HG03066 (cell line): ENCODE measurements at regions not wholly inside any gene's neighbourhood (a gene's known extent, or its start where the extent isn't known, plus 50 kb on each side); places are given as distances from the start of the nearest gene placed in this dataset.
"Not testable (repeated sequence)": the region's sequence is repeated elsewhere in the genome, so short reads cannot be mapped to it uniquely, and the experiment has no call there.

ENCODE experiments used
- ATAC-seq: cut with Tn5 transposase; IDR thresholded peaks from one replicate; pipeline ENCODE4 v1.9.1; 2021; ENCODE audit warnings: low read depth; ENCODE audit not compliant: unreplicated experiment

GRCh38 chr9:42568942-42569556 lies 385.6 kb downstream of the SPATA31A6 start:
- ATAC-seq: not testable (repeated sequence)

DNA sequence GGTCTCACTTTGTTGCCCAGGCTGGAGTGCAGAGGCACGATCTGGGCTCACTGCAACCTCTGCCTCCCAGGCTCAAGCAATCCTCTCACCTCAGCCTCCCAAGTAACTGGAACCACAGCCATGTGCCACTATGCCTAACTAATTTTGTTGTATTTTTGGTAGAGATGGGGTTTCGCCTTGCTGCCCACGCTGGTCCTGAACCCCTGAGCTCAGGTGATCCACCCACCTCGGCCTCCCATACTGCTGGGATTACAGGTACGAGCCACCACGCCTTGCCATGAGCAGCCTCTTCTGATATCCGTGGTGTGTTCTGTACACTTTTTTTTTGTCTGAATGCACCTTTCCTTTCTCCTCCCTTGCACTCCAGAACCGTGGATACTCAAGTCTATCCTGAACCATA lies 394.4 kb downstream of the SPATA31A6 start:
- ATAC-seq: not testable (repeated sequence)
